Uterus (tissue), 3 donors: ENCODE measurements at regions not wholly inside any gene's neighbourhood (a gene's known extent, or its start where the extent isn't known, plus 50 kb on each side); places are given as distances from the start of the nearest gene placed in this dataset.
A peak's percentile ranks its signal among the peaks of the same experiment; 100 is the strongest.

Experiments used
- DNase-seq, 2 donors: peaks; one replicate each; pipeline ENCODE4 v3.0.0-alpha.2; 2019 to 2020
- H3K27ac ChIP-seq, 2 donors: fragments of 200-600 bp; sonication (generic); 1 replicate in 1 of 2; 2 replicates in 1 of 2; pipeline ENCODE4 v1.5.1; 2016 to 2018
- H3K27me3 ChIP-seq, 2 donors: fragments of 200-600 bp; sonication (generic); one replicate each; pipeline ENCODE4 v1.5.1; 2018 to 2019; ENCODE audit warnings: control low read depth in 1 of 2
- H3K36me3 ChIP-seq, 2 donors: fragments of 200-600 bp; sonication (generic); one replicate each; pipeline ENCODE4 v1.5.1; 2019; ENCODE audit warnings: control low read depth in 1 of 2
- H3K4me1 ChIP-seq, 2 donors: fragments of 200-600 bp; sonication (generic); one replicate each; pipeline ENCODE4 v1.5.1; 2018 to 2019; ENCODE audit warnings: control low read depth in 1 of 2
- H3K4me3 ChIP-seq, 2 donors: fragments of 200-600 bp; sonication (generic); 1 replicate in 1 of 2; 2 replicates in 1 of 2; pipeline ENCODE4 v1.5.1; 2018 to 2019; ENCODE audit warnings: mild to moderate bottlenecking in 1 of 2
- H3K9me3 ChIP-seq, 2 donors: fragments of 200-600 bp; sonication (generic); one replicate each; pipeline ENCODE4 v1.5.1; 2019; ENCODE audit warnings: control low read depth in 1 of 2
- CTCF ChIP-seq, 4 experiments: fragments of 200-600 bp in 2 of 4; fragments of 450-650 bp in 2 of 4; sonication (generic) in 2 of 4; IDR thresholded peaks; one replicate each; pipeline ENCODE4 v1.5.1; 2016 to 2019; ENCODE audit warnings: antibody characterized with exemption in 4 of 4, mild to moderate bottlenecking in 2 of 4, moderate library complexity in 1 of 4
- POLR2A ChIP-seq, 2 donors: fragments of 450-650 bp; IDR thresholded peaks; one replicate each; pipeline ENCODE4 v1.6.1; 2016; ENCODE audit warnings: antibody characterized with exemption in 2 of 2, mild to moderate bottlenecking in 1 of 2, moderate library complexity in 1 of 2
- intact Hi-C: fragments of 100-400 bp; cut with DNase I; formaldehyde crosslinking; loops from one replicate; pipeline ENCODE4 v1.15.1; 2023; ENCODE audit warnings: low total_unique reads
- donor health status: DM: yes; HTN: yes; CAD: no.

- Histone ChIP-seq H3K9me3 (no peaks in the 10 kb centered on the region), H3K4me3 (no peak overlapping the region), H3K27me3 (peaks cover 0 to 7% of the 10 kb centered on the region in 2 donors), H3K27ac (no peak overlapping the region), H3K36me3 (no peaks in the 10 kb centered on the region), H3K4me1 (no peaks in the 10 kb centered on the region)
- TF ChIP-seq POLR2A (IDR thresholded peaks at IDR 0.05) (no peak), CTCF (IDR thresholded peaks at IDR 0.05) (no peak)
- intact Hi-C loops = no loop called here
- no peak for DNase-seq
Measured at GRCh38 chr21:35430260-35430659, 381.2 kb upstream of the RUNX1 start.

- intact Hi-C loops = no loop called here
- no peak for TF ChIP-seq CTCF (IDR thresholded peaks at IDR 0.05)
- TF ChIP-seq POLR2A (IDR thresholded peaks at IDR 0.05) = no peak
- Histone ChIP-seq H3K9me3 (no peaks in the 10 kb centered on the region), H3K27me3 (peaks cover 0 to 7% of the 10 kb centered on the region in 2 donors), H3K4me1 (no peaks in the 10 kb centered on the region), H3K27ac (no peak overlapping the region), H3K4me3 (no peak overlapping the region), H3K36me3 (no peaks in the 10 kb centered on the region)
- DNase-seq = no peak
Measured at GRCh38 chr21:35428937-35429336, 379.8 kb upstream of the RUNX1 start.

DNA sequence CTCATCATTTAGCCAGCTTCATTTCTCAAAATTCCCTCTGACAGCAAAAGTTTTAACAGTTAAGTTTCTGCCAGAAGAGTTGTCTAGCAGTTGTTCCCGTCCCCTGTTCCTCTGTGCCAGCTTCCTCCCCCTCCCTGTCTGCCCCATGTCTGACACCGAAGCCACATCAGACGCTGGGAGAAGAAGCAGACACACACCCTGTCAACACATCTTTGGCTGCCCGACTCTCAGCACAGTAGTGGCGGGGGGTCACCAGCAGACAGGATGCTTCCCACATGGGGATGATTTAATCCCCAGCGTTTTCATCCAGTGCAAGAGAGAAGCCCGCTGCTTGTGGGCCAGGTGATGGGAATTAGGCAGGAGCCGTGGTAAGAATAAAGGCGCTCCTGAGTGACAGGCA is 379.4 kb upstream of the RUNX1 start:
- Histone ChIP-seq H3K27ac (no peak overlapping the region), H3K9me3 (no peaks in the 10 kb centered on the region), H3K4me3 (no peak overlapping the region), H3K36me3 (no peaks in the 10 kb centered on the region), H3K27me3 (peaks cover 0 to 7% of the 10 kb centered on the region in 2 donors), H3K4me1 (no peaks in the 10 kb centered on the region)
- TF ChIP-seq POLR2A (IDR thresholded peaks at IDR 0.05) (no peak), CTCF (IDR thresholded peaks at IDR 0.05) (no peak)
- intact Hi-C loops = no loop called here
- DNase-seq = no peak

- Histone ChIP-seq H3K4me1 (no peaks in the 10 kb centered on the region), H3K9me3 (no peaks in the 10 kb centered on the region), H3K36me3 (no peaks in the 10 kb centered on the region), H3K27me3 (peaks cover 0 to 7% of the 10 kb centered on the region in 2 donors), H3K27ac (no peak overlapping the region), H3K4me3 (no peak overlapping the region)
- TF ChIP-seq CTCF (IDR thresholded peaks at IDR 0.05) (no peak), POLR2A (IDR thresholded peaks at IDR 0.05) (no peak)
- intact Hi-C loops = no loop called here
- DNase-seq = no peak
Measured at GRCh38 chr21:35428001-35428320, 378.9 kb upstream of the RUNX1 start.

- H3K36me3 ChIP-seq = no peaks in the 10 kb centered on the region
- peaks cover 0 to 7% of the 10 kb centered on the region in 2 donors for H3K27me3 ChIP-seq
- TF ChIP-seq POLR2A (IDR thresholded peaks at IDR 0.05) (no peak), CTCF (IDR thresholded peaks at IDR 0.05) (no peak)
- DNase-seq = peak in 1 of 2 donors; percentile 21
- H3K4me3 ChIP-seq = no peak overlapping the region
- H3K4me1 ChIP-seq = no peaks in the 10 kb centered on the region
- no peak overlapping the region for H3K27ac ChIP-seq
- intact Hi-C loops = no loop called here
- no peaks in the 10 kb centered on the region for H3K9me3 ChIP-seq
Measured at GRCh38 chr21:35427320-35428000, 378.4 kb upstream of the RUNX1 start.
